ENCODE measurements at regions not wholly inside any gene's neighbourhood (a gene's known extent, or its start where the extent isn't known, plus 50 kb on each side); places are given as distances from the start of the nearest gene placed in this dataset.
"Not testable (repeated sequence)": the region's sequence is repeated elsewhere in the genome, so short reads cannot be mapped to it uniquely, and the experiment has no call there.

DNA sequence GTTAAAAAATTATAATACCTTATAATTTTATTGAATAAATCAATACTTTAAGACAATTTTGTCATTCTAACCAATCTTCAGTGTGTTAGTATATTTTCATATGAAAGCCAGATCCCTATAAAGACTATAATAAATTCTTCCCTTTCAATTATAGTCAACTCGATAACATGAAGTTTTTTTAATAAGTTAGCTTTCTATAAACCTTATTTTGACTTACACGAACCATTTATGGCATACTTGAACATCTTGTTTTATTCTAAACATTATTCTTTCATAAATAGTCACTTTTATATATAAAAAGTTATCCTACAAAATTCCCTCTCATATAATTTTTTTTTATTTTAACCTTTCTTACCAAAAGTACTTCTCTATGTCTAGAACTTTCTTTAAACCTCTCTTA, 1002.3 kb downstream of the TMEM121 start:
- Mint-ChIP-seq H3K4me1 (ENCODE audit: low read depth, unreplicated experiment) (no peaks in the 10 kb centered on the region), H3K27me3 (ENCODE audit: low read depth, unreplicated experiment) (no peaks in the 10 kb centered on the region), H3K36me3 (ENCODE audit: low read depth, unreplicated experiment) (no peaks in the 10 kb centered on the region), H3K4me3 (ENCODE audit: unreplicated experiment) (no peak overlapping the region), H3K27ac (ENCODE audit: unreplicated experiment) (no peak overlapping the region), H3K9me3 (ENCODE audit: unreplicated experiment) (peaks cover 16% of the 10 kb centered on the region)
- H3K36me3 ChIP-seq (ENCODE audit: insufficient read depth, low read length), result no peaks in the 10 kb centered on the region
- DNase-seq (ENCODE audit: low read depth) (no peak), FAIRE-seq (no peak)
- H3K9ac ChIP-seq (ENCODE audit: low read length), result no peak overlapping the region
- no peaks in the 10 kb centered on the region for H3K27me3 ChIP-seq (ENCODE audit: insufficient read depth, low read length)
- H3K79me2 ChIP-seq (ENCODE audit: insufficient read depth, low read length), result no peaks in the 10 kb centered on the region
- TF ChIP-seq, protein P1, sequence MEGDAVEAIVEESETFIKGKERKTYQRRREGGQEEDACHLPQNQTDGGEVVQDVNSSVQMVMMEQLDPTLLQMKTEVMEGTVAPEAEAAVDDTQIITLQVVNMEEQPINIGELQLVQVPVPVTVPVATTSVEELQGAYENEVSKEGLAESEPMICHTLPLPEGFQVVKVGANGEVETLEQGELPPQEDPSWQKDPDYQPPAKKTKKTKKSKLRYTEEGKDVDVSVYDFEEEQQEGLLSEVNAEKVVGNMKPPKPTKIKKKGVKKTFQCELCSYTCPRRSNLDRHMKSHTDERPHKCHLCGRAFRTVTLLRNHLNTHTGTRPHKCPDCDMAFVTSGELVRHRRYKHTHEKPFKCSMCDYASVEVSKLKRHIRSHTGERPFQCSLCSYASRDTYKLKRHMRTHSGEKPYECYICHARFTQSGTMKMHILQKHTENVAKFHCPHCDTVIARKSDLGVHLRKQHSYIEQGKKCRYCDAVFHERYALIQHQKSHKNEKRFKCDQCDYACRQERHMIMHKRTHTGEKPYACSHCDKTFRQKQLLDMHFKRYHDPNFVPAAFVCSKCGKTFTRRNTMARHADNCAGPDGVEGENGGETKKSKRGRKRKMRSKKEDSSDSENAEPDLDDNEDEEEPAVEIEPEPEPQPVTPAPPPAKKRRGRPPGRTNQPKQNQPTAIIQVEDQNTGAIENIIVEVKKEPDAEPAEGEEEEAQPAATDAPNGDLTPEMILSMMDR (IDR thresholded peaks at IDR 0.05; ENCODE audit: insufficient read depth, low read depth, low read length), result no peak
- TF ChIP-seq EZH2 (IDR thresholded peaks at IDR 0.05; ENCODE audit: insufficient read depth, low read length), result no peak
- no peak overlapping the region for H3K4me2 ChIP-seq (ENCODE audit: low read length)
- no peak overlapping the region for H3K27ac ChIP-seq (ENCODE audit: low read depth, low read length)
- no peaks in the 10 kb centered on the region for H3K4me1 ChIP-seq (ENCODE audit: insufficient read depth, low read length)
- no peaks in the 10 kb centered on the region for H4K20me1 ChIP-seq (ENCODE audit: insufficient read depth, low read length)
- H3K4me3 ChIP-seq (ENCODE audit: insufficient read depth, low read depth, low read length), result no peak overlapping the region
- H3K9me3 ChIP-seq (ENCODE audit: insufficient read depth, low read depth, low read length), result peaks cover 24% of the 10 kb centered on the region
- H2AFZ ChIP-seq (ENCODE audit: low read depth, low read length), result no peak overlapping the region

DNA sequence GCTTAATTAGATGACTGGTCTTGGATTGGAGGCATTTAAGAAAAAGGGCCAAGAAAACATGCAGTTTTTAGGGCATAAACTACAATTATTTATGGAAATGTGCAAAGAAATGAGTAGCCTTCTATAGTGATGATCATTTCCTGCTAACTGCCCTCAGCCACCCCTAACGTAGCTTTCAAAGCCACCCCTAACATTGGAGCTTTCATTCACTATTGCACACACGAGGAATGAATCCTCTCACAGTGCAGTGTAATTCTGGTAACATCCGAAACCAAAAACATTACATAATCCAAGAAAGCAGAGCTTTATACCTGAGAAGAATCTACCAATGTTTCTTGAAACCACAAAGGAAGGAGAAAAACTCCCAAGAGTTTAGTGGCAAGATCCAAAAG, 1003.6 kb downstream of the TMEM121 start:
- Histone ChIP-seq H3K4me3 (ENCODE audit: insufficient read depth, low read depth, low read length) (no peak overlapping the region), H3K36me3 (ENCODE audit: insufficient read depth, low read length) (no peaks in the 10 kb centered on the region), H3K9me3 (ENCODE audit: insufficient read depth, low read depth, low read length) (peaks cover 18% of the 10 kb centered on the region), H3K4me1 (ENCODE audit: insufficient read depth, low read length) (no peaks in the 10 kb centered on the region), H3K4me2 (ENCODE audit: low read length) (no peak overlapping the region), H3K27me3 (ENCODE audit: insufficient read depth, low read length) (no peaks in the 10 kb centered on the region), H4K20me1 (ENCODE audit: insufficient read depth, low read length) (no peaks in the 10 kb centered on the region), H2AFZ (ENCODE audit: low read depth, low read length) (no peak overlapping the region), H3K9ac (ENCODE audit: low read length) (no peak overlapping the region), H3K27ac (ENCODE audit: low read depth, low read length) (no peak overlapping the region), H3K79me2 (ENCODE audit: insufficient read depth, low read length) (no peaks in the 10 kb centered on the region)
- peaks cover 14% of the 10 kb centered on the region for H3K9me3 Mint-ChIP-seq (ENCODE audit: unreplicated experiment)
- FAIRE-seq (no peak), DNase-seq (ENCODE audit: low read depth) (no peak)
- no peak overlapping the region for H3K27ac Mint-ChIP-seq (ENCODE audit: unreplicated experiment)
- H3K4me1 Mint-ChIP-seq (ENCODE audit: low read depth, unreplicated experiment), result no peaks in the 10 kb centered on the region
- no peaks in the 10 kb centered on the region for H3K36me3 Mint-ChIP-seq (ENCODE audit: low read depth, unreplicated experiment)
- TF ChIP-seq, protein P1 (IDR thresholded peaks at IDR 0.05; ENCODE audit: insufficient read depth, low read depth, low read length), result no peak
- no peak for TF ChIP-seq EZH2 (IDR thresholded peaks at IDR 0.05; ENCODE audit: insufficient read depth, low read length)
- no peak overlapping the region for H3K4me3 Mint-ChIP-seq (ENCODE audit: unreplicated experiment)
- H3K27me3 Mint-ChIP-seq (ENCODE audit: low read depth, unreplicated experiment), result no peaks in the 10 kb centered on the region

DNA sequence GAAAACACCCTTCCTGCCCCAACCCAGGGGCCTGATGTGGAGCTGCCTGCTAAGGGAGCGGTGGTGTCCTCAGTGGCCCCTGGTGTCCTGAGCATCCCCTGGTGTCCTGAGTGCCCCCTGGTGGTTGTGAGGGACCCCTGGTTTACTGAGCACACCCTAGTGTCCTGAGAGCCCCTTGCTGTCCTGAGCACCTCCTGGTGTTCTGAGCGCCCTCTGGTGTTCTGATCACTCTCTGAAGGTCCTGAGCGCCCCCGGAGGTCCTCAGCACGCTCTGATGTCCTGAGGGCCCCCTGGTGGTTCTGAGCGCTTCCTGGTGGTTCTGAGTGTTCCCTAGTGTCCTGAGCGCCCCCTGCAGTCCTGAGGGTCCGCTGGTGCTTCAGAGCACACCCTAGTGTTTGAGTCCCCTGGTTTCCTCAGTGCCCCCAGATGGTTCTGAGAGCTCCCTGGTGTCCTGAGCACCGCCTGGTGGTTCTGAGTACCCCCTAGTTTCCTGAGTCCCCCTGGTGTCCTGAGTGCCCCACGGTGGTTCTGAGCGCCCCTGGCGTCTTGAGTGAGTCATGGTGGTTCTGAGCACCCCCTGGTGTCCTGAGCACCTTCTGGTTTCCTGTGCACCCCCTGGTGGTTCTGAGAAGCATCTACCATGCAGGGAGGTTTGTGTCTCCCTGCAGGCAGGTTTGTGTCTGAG, 1004.2 kb downstream of the TMEM121 start:
- no peak overlapping the region for H3K27ac Mint-ChIP-seq (ENCODE audit: unreplicated experiment)

GRCh38 chr14:106537597-106537996, 1011.2 kb downstream of the TMEM121 start:
- not testable (repeated sequence) for H3K36me3 Mint-ChIP-seq (ENCODE audit: low read depth, unreplicated experiment); H3K27me3 Mint-ChIP-seq (ENCODE audit: low read depth, unreplicated experiment); H3K9ac ChIP-seq (ENCODE audit: low read length); H3K36me3 ChIP-seq (ENCODE audit: insufficient read depth, low read length); H3K9me3 Mint-ChIP-seq (ENCODE audit: unreplicated experiment); H3K9me3 ChIP-seq (ENCODE audit: insufficient read depth, low read depth, low read length); FAIRE-seq; DNase-seq (ENCODE audit: low read depth); H3K27ac ChIP-seq (ENCODE audit: low read depth, low read length); H3K4me3 Mint-ChIP-seq (ENCODE audit: unreplicated experiment); H3K4me1 Mint-ChIP-seq (ENCODE audit: low read depth, unreplicated experiment); H3K27me3 ChIP-seq (ENCODE audit: insufficient read depth, low read length); H3K4me1 ChIP-seq (ENCODE audit: insufficient read depth, low read length); H2AFZ ChIP-seq (ENCODE audit: low read depth, low read length); H3K4me2 ChIP-seq (ENCODE audit: low read length); H3K79me2 ChIP-seq (ENCODE audit: insufficient read depth, low read length); H3K4me3 ChIP-seq (ENCODE audit: insufficient read depth, low read depth, low read length); H4K20me1 ChIP-seq (ENCODE audit: insufficient read depth, low read length); H3K27ac Mint-ChIP-seq (ENCODE audit: unreplicated experiment)

More for the DNA sequence above, 1004.2 kb downstream of the TMEM121 start:
- no peaks in the 10 kb centered on the region for H3K4me1 Mint-ChIP-seq (ENCODE audit: low read depth, unreplicated experiment)
- no peak overlapping the region for H3K4me3 Mint-ChIP-seq (ENCODE audit: unreplicated experiment)
- no peaks in the 10 kb centered on the region for H3K36me3 Mint-ChIP-seq (ENCODE audit: low read depth, unreplicated experiment)
- Histone ChIP-seq H3K9me3 (ENCODE audit: insufficient read depth, low read depth, low read length) (peaks cover 18% of the 10 kb centered on the region), H3K27me3 (ENCODE audit: insufficient read depth, low read length) (no peaks in the 10 kb centered on the region), H3K9ac (ENCODE audit: low read length) (no peak overlapping the region), H3K4me1 (ENCODE audit: insufficient read depth, low read length) (no peaks in the 10 kb centered on the region), H3K79me2 (ENCODE audit: insufficient read depth, low read length) (no peaks in the 10 kb centered on the region), H3K27ac (ENCODE audit: low read depth, low read length) (no peak overlapping the region), H3K4me3 (ENCODE audit: insufficient read depth, low read depth, low read length) (no peak overlapping the region), H4K20me1 (ENCODE audit: insufficient read depth, low read length) (no peaks in the 10 kb centered on the region), H2AFZ (ENCODE audit: low read depth, low read length) (no peak overlapping the region), H3K4me2 (ENCODE audit: low read length) (no peak overlapping the region), H3K36me3 (ENCODE audit: insufficient read depth, low read length) (no peaks in the 10 kb centered on the region)
- TF ChIP-seq, protein P1 (IDR thresholded peaks at IDR 0.05; ENCODE audit: insufficient read depth, low read depth, low read length), result no peak
- TF ChIP-seq EZH2 (IDR thresholded peaks at IDR 0.05; ENCODE audit: insufficient read depth, low read length), result no peak
- DNase-seq (ENCODE audit: low read depth), result no peak
- peaks cover 14% of the 10 kb centered on the region for H3K9me3 Mint-ChIP-seq (ENCODE audit: unreplicated experiment)
- FAIRE-seq, result no peak
- no peaks in the 10 kb centered on the region for H3K27me3 Mint-ChIP-seq (ENCODE audit: low read depth, unreplicated experiment)
